HG03039 (cell line): ENCODE measurements at regions not wholly inside any gene's neighbourhood (a gene's known extent, or its start where the extent isn't known, plus 50 kb on each side); places are given as distances from the start of the nearest gene placed in this dataset.

Experiments used
- ATAC-seq: cut with Tn5 transposase; IDR thresholded peaks from one replicate; pipeline ENCODE4 v1.9.1; 2021; ENCODE audit warnings: mild to moderate bottlenecking, moderate library complexity; ENCODE audit not compliant: unreplicated experiment

DNA sequence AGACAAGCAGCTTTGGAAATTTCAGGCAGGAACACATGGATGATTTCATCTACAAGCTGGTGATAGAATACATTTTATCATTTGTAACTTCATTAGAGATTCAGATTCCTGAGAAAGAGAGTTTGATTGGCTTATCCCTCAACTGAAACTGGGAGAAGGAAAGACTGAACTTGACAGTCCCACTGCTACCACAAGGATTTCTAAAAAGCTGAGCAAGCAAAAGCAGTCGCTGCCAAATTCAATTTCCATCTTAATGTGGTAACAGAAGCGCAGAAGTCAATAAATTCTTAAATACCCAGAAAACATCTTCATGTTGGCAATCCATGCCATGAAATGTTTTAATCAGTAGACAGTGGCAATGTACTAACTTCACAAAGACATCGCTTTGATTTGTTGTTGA lies 172.1 kb upstream of the DACH1 start:
- ATAC-seq: no peak

DNA sequence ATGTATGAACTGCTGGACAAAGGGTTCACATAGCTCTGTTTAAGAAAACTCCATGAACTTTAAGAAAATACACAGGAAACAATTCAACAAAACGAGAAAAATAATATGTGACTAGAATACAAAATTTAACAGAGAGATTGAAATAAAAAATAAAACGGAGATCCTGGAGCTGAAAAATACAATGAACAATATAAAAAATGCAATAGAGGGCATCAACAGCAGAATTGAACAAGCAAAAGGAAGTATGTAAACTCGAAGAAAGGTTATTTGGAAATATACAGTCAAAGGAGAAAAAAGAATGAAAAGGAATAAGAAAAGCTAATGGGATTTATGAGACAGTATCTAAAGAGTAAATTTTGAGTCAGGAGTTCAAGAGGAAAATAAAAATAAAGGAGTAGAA lies 163.0 kb upstream of the DACH1 start:
- ATAC-seq: no peak

DNA sequence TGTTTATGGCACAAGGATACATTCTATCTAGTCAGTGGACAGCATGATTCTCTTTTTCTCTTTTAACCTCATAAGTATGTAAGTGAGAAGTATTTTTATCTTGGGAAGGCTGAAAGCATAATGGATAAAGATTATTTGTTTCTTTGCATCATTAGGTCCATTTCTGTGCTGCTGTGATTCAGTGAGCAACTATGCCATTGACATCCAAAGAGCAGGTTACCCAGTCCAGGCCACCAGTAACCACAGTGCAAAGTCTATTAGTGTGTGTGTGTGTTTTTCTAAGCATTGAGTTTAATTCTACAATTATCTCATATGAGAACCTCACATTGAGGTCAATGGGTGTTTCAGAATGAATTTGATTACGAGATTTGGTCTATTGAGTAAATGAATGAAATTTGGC lies 158.8 kb upstream of the DACH1 start:
- no peak for ATAC-seq

DNA sequence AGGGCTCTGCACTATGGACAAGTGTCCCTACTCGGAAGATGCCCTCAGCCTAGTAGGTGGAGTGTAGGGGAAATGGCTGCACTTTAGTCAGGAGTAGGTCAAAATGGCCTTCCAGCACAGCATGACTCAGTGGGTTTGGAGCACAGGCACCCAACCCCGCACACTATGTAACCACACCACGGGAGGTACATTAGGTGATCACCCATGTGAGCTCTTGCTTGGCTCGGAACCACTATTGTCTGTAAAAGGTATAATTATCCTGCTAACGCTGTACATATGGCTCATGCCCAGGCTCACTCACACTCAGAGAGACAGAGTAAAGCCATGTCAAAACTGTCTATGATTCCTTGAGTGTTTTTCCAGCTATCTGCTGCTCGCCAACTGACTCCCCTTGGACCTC lies 156.9 kb upstream of the DACH1 start:
- no peak for ATAC-seq

DNA sequence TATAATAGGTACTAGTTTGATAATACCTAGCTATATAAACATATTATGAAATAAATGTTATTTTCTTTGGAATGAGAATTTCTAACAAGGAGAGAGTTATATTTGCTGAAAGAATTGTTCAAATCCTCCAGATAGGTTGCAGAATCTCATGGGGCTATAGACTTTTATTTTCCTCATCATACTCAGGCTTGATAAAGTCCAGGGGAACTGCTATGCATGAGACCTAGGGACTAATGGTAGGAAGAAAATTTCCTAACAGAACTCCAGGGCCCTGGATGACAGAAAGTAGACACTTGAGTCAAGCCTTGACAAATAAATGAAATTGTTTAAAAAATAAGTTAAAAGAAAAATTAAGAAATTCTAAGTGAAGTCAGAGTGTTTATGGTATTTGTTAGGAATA lies 138.5 kb upstream of the DACH1 start:
- no peak for ATAC-seq

DNA sequence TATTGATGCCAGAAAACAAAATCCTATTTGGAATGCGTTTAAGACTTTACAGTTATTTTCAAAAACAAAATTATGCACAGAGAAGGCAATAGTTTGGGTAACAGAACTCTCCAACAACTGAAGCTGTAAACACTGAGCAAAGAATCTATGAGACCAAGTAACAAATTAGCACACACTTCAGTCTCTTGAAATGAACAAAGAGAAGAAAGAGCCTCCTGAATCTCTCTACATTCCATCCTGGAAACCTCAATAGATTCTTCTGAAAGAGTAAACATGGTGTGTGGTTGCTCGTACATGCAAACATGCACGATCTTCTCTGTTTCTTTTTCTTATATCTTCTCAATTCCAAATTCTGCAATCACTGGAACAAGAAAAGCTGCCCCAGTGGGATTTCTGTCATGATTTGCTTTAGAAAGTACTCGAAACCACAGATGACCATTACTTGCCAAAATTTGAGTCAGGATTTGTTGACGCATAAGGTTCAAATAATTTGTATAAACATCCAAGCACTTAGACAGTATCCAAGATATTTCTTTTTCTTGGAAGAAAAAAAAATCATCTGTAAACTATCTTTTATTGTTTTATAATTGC lies 137.9 kb upstream of the DACH1 start:
- no peak for ATAC-seq

DNA sequence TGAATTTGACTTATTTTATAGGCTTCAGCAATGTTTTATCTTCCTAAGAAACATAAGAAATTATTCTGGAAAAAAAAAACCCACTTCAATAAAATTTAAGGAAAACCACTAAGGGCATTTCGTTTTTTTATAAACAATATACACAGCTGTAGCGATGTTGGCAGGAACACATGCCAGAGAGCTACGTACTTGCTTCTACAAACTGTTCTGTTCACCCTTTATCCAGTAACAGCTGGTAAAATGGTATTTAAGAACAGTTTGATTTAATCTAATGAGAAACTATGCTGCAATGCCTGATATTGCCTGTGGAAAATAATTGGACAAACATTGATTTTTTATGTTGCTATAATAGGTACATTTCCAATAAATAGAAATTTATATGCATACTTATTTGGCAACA lies 137.2 kb upstream of the DACH1 start:
- ATAC-seq: no peak

DNA sequence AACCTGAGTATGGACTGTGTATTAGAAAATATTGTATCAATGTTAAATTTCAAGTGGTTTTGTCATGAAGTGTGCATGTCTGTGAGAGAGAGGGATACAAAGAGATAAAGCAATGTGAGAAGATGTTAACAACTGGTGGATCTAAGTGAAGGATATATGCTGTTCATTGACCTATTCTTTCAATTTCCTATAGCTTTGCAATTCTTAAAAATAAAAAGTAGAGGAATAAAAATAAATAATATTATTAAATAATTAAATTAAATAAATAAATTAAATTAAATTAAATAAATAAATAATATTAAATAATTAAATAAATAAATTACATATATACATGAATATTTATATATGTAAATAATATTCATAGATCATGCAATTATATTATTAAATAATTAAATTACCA lies 131.2 kb upstream of the DACH1 start:
- ATAC-seq: no peak

DNA sequence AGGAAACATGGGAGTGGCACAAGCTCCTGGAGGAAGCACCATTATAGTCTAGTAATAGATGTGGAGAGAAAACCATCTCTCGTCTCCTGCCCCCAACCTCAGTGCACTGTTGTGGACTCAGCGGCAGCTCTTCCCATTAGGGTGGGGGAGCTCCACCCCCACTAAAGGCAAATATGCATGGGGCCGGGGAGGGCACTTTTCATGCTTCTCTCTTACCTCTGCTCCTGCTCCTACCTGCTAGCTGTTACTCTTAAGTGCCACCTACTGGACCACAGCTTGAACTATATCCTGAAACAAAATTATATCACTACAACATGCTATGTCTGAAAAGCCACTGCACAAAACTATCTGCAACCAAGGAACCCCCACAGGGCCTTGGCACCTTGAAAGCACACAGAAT lies 112.6 kb upstream of the DACH1 start:
- ATAC-seq: no peak

DNA sequence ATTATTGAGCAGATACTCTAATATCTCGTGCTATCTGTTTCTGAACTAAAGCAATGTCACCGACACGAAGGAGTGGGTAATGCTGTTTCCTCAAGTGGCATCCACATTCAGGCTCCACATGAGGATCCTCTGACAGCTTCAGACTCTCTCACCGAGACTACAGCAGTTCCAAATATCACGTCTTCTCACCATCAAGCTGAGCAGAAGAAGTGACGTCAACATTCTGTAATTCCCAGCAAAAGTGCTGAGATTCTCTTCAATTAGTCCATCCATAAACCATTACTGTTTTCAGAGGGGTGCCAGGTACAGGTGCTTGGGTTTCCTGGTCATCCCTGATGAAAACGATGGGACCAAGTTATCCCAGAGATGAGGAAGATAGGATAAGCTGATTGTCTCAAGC lies 110.0 kb upstream of the DACH1 start:
- no peak for ATAC-seq

DNA sequence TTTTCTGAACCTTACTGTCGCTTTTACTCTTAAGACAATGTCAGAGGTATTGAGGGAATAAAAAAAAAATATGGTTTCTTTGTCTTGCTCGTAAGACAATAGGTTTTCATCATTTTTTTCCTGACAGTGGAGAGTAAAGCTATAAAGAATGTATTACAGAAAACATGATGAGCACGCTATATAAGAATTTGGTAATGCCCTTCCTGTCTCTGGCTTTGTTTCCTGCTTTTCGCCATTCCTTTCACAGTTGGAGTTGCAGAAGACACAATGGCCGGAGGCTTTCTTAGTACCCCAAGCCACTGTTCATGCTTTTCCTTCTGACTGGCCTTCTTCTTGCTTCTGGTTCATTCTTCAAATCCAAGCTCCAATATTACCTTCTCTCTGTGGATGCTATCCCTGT lies 101.0 kb upstream of the DACH1 start:
- ATAC-seq: no peak

DNA sequence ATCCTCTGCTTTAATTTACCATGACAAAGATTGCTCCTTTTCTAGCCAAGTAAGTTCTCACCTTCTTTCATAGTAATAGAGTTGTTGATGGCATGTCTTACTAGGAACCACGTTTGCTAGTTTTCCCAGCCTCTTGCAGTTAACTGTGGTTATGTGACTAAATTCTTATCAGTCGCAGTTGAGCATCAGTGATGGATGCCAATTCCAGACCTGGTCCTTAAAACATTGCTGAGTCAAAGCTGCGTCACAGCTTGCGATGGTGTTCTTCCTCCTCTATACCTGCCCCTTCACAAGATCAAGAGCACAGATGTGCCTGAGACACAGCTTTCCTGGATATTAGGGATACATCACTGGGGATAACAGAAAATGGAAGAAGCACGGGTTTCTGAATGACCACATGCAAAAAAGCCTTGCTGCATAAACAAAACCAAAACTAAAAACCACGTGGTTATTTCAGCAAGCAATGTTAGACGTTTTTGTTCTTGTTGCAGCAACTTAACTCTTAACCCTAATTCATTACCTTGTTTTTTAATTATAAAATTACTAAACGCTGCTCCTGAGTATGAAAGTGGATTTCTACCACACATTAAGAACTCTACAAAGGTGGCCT lies 97.6 kb upstream of the DACH1 start:
- ATAC-seq: no peak

DNA sequence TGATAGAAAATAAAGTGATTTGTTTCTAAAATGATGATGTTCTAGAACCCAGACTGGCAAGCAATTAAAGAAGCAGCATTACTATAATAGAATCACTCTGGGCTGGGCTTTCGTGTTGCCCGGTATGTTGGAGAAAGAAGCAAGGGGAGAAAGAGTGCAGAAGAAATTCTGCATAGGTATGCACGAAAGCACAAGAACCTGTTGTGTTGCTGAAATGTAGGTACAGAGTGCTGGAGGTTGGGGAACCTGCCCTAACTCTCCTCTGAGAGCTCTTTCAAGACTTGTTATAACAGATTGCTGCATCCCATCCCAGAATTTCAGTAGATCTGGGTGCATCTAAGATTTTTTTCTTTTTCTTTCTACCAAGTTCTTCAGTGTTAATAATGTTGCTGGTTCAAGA lies 95.7 kb upstream of the DACH1 start:
- ATAC-seq: no peak

DNA sequence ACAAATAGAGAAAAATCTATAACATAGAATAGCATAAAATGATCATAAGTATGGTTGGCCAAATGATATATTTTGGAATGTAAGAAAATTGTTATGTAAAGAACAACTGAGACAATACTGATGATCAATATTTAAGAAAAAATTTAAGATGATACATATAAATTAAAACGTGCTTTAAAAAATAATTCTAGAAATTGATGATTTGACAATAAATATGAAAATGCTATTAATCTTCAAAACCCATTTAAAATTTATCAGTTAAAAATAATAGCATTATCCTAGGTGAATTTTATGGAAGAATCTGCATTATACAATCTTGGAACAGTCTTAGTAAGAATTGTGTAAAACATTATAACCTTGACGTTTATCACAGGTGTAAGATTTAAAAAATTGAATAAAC lies 95.1 kb upstream of the DACH1 start:
- no peak for ATAC-seq

DNA sequence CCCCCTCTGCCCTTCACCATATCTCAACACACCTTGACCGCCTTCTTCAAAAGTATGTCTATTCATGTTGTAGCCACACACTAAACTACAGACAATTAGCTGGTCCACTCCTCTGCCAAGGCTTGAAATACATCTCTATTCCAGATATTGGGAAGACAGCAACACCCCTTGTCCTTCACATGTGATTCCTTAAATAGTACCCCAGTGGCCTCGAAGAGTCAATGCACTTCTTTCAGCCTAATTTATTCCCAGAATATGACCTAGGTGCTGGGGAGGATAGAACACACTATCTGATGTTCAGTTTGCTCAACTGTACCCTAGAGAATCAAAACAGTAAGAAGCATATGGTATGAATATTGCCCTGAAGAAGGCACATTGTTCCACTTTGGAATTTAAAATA lies 82.4 kb upstream of the DACH1 start:
- no peak for ATAC-seq

DNA sequence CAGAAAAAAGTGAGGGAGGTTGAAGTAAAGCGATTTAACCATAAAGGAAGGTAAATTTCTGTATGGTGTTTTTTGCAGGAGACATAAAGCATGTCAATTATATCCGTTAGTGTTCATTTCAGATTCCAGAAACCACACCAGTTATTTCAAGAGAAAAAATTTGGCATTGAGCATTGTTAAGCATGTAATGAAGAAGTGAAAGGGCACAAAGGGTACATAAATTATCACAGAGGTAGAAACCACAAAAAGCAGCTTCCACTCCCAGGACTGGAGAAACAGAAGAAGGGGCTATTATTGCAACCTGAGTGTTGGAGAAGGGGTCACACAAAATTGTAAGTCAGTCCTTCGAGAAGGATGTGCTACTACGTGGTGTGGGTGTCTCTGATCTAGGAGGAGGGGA lies 72.2 kb upstream of the DACH1 start:
- no peak for ATAC-seq

DNA sequence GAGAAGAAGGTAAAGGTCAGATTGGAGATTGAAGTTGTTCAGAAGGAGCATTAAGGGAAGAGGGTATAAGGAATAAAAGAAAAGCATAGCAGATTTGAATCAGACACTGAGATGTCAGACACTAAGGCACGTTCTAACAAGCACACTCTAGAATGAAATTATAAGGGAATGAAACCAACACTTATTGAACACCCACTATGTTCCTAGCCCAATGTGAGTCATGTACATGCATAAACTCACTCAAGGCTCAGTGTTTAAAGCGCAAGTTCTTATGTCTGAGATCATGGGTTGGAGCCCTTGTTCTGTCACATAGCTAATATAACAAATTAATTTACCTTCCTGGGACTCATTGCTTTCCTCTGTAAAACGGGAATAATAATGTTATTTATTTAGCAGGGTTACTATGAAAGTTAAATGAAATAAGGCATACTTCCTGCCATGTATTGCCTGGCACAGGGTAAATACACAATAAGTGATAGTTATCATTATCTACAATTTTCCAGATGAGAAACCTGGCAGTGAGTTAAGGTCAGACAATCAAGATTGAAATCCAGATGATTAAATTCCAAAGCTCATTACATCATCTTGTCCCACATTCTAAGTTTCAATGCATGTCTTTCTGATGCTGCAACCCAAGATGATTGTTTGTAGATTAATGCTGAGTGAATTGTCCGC lies 68.3 kb upstream of the DACH1 start:
- ATAC-seq: no peak

DNA sequence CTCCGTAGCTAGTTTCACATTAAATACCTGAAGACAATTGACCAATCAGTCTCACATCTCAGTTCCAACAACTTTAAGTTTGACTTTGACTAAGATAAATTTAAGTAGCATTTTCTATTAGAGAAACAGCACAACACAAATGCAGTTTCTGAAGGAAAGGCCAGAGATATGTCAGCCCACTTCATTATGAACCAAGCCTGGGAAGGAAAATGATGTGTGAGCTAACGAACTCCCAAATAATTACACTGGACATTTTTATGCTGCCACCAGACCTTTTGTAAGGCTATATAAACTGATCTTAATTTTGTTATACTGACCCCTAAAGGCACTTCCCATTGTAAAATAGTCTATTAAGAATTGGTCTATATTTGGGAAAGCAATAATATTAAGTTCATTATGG lies 57.9 kb upstream of the DACH1 start:
- ATAC-seq: no peak

DNA sequence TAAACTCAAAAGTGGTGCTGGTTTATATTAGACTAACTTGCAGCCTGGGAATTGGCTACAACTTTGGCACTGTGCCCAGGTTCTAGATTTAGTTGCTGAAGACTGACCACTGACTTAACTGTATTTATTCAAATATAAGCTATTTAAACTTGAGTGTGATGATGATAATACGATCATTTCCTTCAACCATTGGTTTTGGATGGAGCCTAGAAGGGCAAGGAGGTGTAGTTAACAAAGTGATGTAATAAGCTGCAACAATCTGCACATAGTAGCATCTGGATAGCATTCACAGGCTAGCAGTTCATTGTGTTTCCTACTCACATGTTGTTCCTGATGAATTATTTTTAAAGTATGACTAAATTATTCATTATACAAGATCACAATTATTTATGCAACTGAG lies 55.2 kb upstream of the DACH1 start:
- no peak for ATAC-seq
